ENCODE measurements at regions not wholly inside any gene's neighbourhood (a gene's known extent, or its start where the extent isn't known, plus 50 kb on each side); places are given as distances from the start of the nearest gene placed in this dataset.

- no peak overlapping the region for H3K4me3 ChIP-seq (ENCODE audit: low read length)
Observed at GRCh38 chr9:102844716-102845115, 150.4 kb upstream of the CYLC2 start.

GRCh38 chr9:102842423-102842822 is 152.7 kb upstream of the CYLC2 start:
- Histone ChIP-seq H3K36me3 (ENCODE audit: control insufficient read depth, insufficient read depth, low read length) (no peaks in the 10 kb centered on the region), H3K9me3 (ENCODE audit: control insufficient read depth, insufficient read depth, low read length) (peaks cover 1% of the 10 kb centered on the region; the same call in 1 of the 2 replicates), H3K4me3 (ENCODE audit: low read length) (no peak overlapping the region), H3K4me1 (ENCODE audit: control insufficient read depth, insufficient read depth, low read length) (no peaks in the 10 kb centered on the region), H3K27me3 (ENCODE audit: control insufficient read depth, insufficient read depth, low read length) (no peaks in the 10 kb centered on the region), H3K27ac (ENCODE audit: low read length) (no peak overlapping the region)
- no CpG with 5 or more reads among the region's 2 CpGs for WGBS (ENCODE audit: insufficient coverage, insufficient read length)
- DNase-seq (ENCODE audit: low read depth, low spot score): no peak

More at GRCh38 chr9:102844716-102845115, 150.4 kb upstream of the CYLC2 start:
- H3K27ac ChIP-seq (ENCODE audit: low read length): no peak overlapping the region
- H3K9me3 ChIP-seq (ENCODE audit: control insufficient read depth, insufficient read depth, low read length): peaks cover 1% of the 10 kb centered on the region; the same call in 1 of the 2 replicates
- no peaks in the 10 kb centered on the region for H3K36me3 ChIP-seq (ENCODE audit: control insufficient read depth, insufficient read depth, low read length)
- WGBS (ENCODE audit: insufficient coverage, insufficient read length): no CpG with 5 or more reads among the region's 2 CpGs
- no peak for DNase-seq (ENCODE audit: low read depth, low spot score)
- no peaks in the 10 kb centered on the region for H3K27me3 ChIP-seq (ENCODE audit: control insufficient read depth, insufficient read depth, low read length)
- no peaks in the 10 kb centered on the region for H3K4me1 ChIP-seq (ENCODE audit: control insufficient read depth, insufficient read depth, low read length)

- no peak for DNase-seq (ENCODE audit: low read depth, low spot score)
- Histone ChIP-seq H3K9me3 (ENCODE audit: control insufficient read depth, insufficient read depth, low read length) (peaks cover 3% of the 10 kb centered on the region; the same call in 1 of the 2 replicates), H3K27ac (ENCODE audit: low read length) (no peak overlapping the region), H3K4me3 (ENCODE audit: low read length) (no peak overlapping the region), H3K27me3 (ENCODE audit: control insufficient read depth, insufficient read depth, low read length) (no peaks in the 10 kb centered on the region), H3K4me1 (ENCODE audit: control insufficient read depth, insufficient read depth, low read length) (no peaks in the 10 kb centered on the region), H3K36me3 (ENCODE audit: control insufficient read depth, insufficient read depth, low read length) (no peaks in the 10 kb centered on the region)
- no CpG with 5 or more reads among the region's 2 CpGs for WGBS (ENCODE audit: insufficient coverage, insufficient read length)
Observed at GRCh38 chr9:102841376-102841775, 153.8 kb upstream of the CYLC2 start.

- H3K4me3 ChIP-seq (ENCODE audit: low read length): no peak overlapping the region
- H3K4me1 ChIP-seq (ENCODE audit: control insufficient read depth, insufficient read depth, low read length): no peaks in the 10 kb centered on the region
- peaks cover 3% of the 10 kb centered on the region; the same call in 1 of the 2 replicates for H3K9me3 ChIP-seq (ENCODE audit: control insufficient read depth, insufficient read depth, low read length)
- H3K27ac ChIP-seq (ENCODE audit: low read length): no peak overlapping the region
- H3K36me3 ChIP-seq (ENCODE audit: control insufficient read depth, insufficient read depth, low read length): no peaks in the 10 kb centered on the region
- WGBS (ENCODE audit: insufficient coverage, insufficient read length): no CpG with 5 or more reads among the region's 3 CpGs
- DNase-seq (ENCODE audit: low read depth, low spot score): no peak
- H3K27me3 ChIP-seq (ENCODE audit: control insufficient read depth, insufficient read depth, low read length): no peaks in the 10 kb centered on the region
Observed at GRCh38 chr9:102840335-102840734, 154.8 kb upstream of the CYLC2 start.

GRCh38 chr9:102832814-102833213 is 162.3 kb upstream of the CYLC2 start:
- H3K4me3 ChIP-seq (ENCODE audit: low read length): no peak overlapping the region
- H3K27me3 ChIP-seq (ENCODE audit: control insufficient read depth, insufficient read depth, low read length): no peaks in the 10 kb centered on the region
- H3K27ac ChIP-seq (ENCODE audit: low read length): no peak overlapping the region
- DNase-seq (ENCODE audit: low read depth, low spot score): no peak
- H3K4me1 ChIP-seq (ENCODE audit: control insufficient read depth, insufficient read depth, low read length): no peaks in the 10 kb centered on the region
- no CpG with 5 or more reads among the region's 3 CpGs for WGBS (ENCODE audit: insufficient coverage, insufficient read length)
- H3K9me3 ChIP-seq (ENCODE audit: control insufficient read depth, insufficient read depth, low read length): 0 out of 2 replicates have a peak, but pooled peaks cover 2% of the 10 kb centered on the region
- no peaks in the 10 kb centered on the region for H3K36me3 ChIP-seq (ENCODE audit: control insufficient read depth, insufficient read depth, low read length)

GRCh38 chr9:102796244-102796643 is 198.9 kb upstream of the CYLC2 start:
- WGBS (ENCODE audit: insufficient coverage, insufficient read length): no CpG with 5 or more reads among the region's 5 CpGs
- no peak overlapping the region for H3K27ac ChIP-seq (ENCODE audit: low read length)
- no peaks in the 10 kb centered on the region for H3K4me1 ChIP-seq (ENCODE audit: control insufficient read depth, insufficient read depth, low read length)
- H3K9me3 ChIP-seq (ENCODE audit: control insufficient read depth, insufficient read depth, low read length): peaks cover 1% of the 10 kb centered on the region
- no peak for DNase-seq (ENCODE audit: low read depth, low spot score)
- no peaks in the 10 kb centered on the region for H3K27me3 ChIP-seq (ENCODE audit: control insufficient read depth, insufficient read depth, low read length)
- H3K36me3 ChIP-seq (ENCODE audit: control insufficient read depth, insufficient read depth, low read length): no peaks in the 10 kb centered on the region
- H3K4me3 ChIP-seq (ENCODE audit: low read length): no peak overlapping the region

GRCh38 chr9:102795532-102795931 is 199.6 kb upstream of the CYLC2 start:
- Histone ChIP-seq H3K4me3 (ENCODE audit: low read length) (no peak overlapping the region), H3K36me3 (ENCODE audit: control insufficient read depth, insufficient read depth, low read length) (no peaks in the 10 kb centered on the region), H3K9me3 (ENCODE audit: control insufficient read depth, insufficient read depth, low read length) (no peaks in the 10 kb centered on the region; the same call in 1 of the 2 replicates), H3K27me3 (ENCODE audit: control insufficient read depth, insufficient read depth, low read length) (no peaks in the 10 kb centered on the region), H3K4me1 (ENCODE audit: control insufficient read depth, insufficient read depth, low read length) (no peaks in the 10 kb centered on the region), H3K27ac (ENCODE audit: low read length) (no peak overlapping the region)
- DNase-seq (ENCODE audit: low read depth, low spot score): no peak

- H3K36me3 ChIP-seq (ENCODE audit: control insufficient read depth, insufficient read depth, low read length): no peaks in the 10 kb centered on the region
- no peak overlapping the region for H3K4me3 ChIP-seq (ENCODE audit: low read length)
- H3K27ac ChIP-seq (ENCODE audit: low read length): no peak overlapping the region
- no peaks in the 10 kb centered on the region for H3K27me3 ChIP-seq (ENCODE audit: control insufficient read depth, insufficient read depth, low read length)
- DNase-seq (ENCODE audit: low read depth, low spot score): no peak
- peaks cover 6% of the 10 kb centered on the region for H3K9me3 ChIP-seq (ENCODE audit: control insufficient read depth, insufficient read depth, low read length)
- no peaks in the 10 kb centered on the region for H3K4me1 ChIP-seq (ENCODE audit: control insufficient read depth, insufficient read depth, low read length)
Observed at GRCh38 chr9:102779356-102779755, 215.8 kb upstream of the CYLC2 start.

GRCh38 chr9:102778746-102779145 is 216.4 kb upstream of the CYLC2 start:
- Histone ChIP-seq H3K4me1 (ENCODE audit: control insufficient read depth, insufficient read depth, low read length) (no peaks in the 10 kb centered on the region), H3K27ac (ENCODE audit: low read length) (no peak overlapping the region), H3K9me3 (ENCODE audit: control insufficient read depth, insufficient read depth, low read length) (peaks cover 6% of the 10 kb centered on the region), H3K27me3 (ENCODE audit: control insufficient read depth, insufficient read depth, low read length) (no peaks in the 10 kb centered on the region), H3K4me3 (ENCODE audit: low read length) (no peak overlapping the region), H3K36me3 (ENCODE audit: control insufficient read depth, insufficient read depth, low read length) (no peaks in the 10 kb centered on the region)
- DNase-seq (ENCODE audit: low read depth, low spot score): no peak
- no CpG with 5 or more reads among the region's 4 CpGs for WGBS (ENCODE audit: insufficient coverage, insufficient read length)

GRCh38 chr9:102770704-102771103 is 224.4 kb upstream of the CYLC2 start:
- DNase-seq (ENCODE audit: low read depth, low spot score): no peak
- Histone ChIP-seq H3K27me3 (ENCODE audit: control insufficient read depth, insufficient read depth, low read length) (no peaks in the 10 kb centered on the region), H3K4me3 (ENCODE audit: low read length) (no peak overlapping the region), H3K4me1 (ENCODE audit: control insufficient read depth, insufficient read depth, low read length) (no peaks in the 10 kb centered on the region), H3K36me3 (ENCODE audit: control insufficient read depth, insufficient read depth, low read length) (no peaks in the 10 kb centered on the region), H3K9me3 (ENCODE audit: control insufficient read depth, insufficient read depth, low read length) (no peaks in the 10 kb centered on the region; the same call in 1 of the 2 replicates), H3K27ac (ENCODE audit: low read length) (no peak overlapping the region)
- WGBS (ENCODE audit: insufficient coverage, insufficient read length): no CpG with 5 or more reads among the region's 3 CpGs

GRCh38 chr9:102769307-102769706 is 225.8 kb upstream of the CYLC2 start:
- WGBS (ENCODE audit: insufficient coverage, insufficient read length): no CpG with 5 or more reads among the region's 1 CpG
- H3K4me1 ChIP-seq (ENCODE audit: control insufficient read depth, insufficient read depth, low read length): no peaks in the 10 kb centered on the region
- no peak overlapping the region for H3K4me3 ChIP-seq (ENCODE audit: low read length)

More at GRCh38 chr9:102769307-102769706, 225.8 kb upstream of the CYLC2 start:
- Histone ChIP-seq H3K27me3 (ENCODE audit: control insufficient read depth, insufficient read depth, low read length) (no peaks in the 10 kb centered on the region), H3K9me3 (ENCODE audit: control insufficient read depth, insufficient read depth, low read length) (no peaks in the 10 kb centered on the region; the same call in 1 of the 2 replicates), H3K36me3 (ENCODE audit: control insufficient read depth, insufficient read depth, low read length) (no peaks in the 10 kb centered on the region), H3K27ac (ENCODE audit: low read length) (no peak overlapping the region)
- DNase-seq (ENCODE audit: low read depth, low spot score): no peak
